Adrenal gland (tissue), 5 donors: ENCODE measurements at regions not wholly inside any gene's neighbourhood (a gene's known extent, or its start where the extent isn't known, plus 50 kb on each side); places are given as distances from the start of the nearest gene placed in this dataset.

Experiments
- POLR2A ChIP-seq, 2 donors: fragments of 450-650 bp; IDR thresholded peaks; one replicate each; pipeline ENCODE4 v1.6.1; 2017; ENCODE audit warnings: antibody characterized with exemption in 2 of 2, mild to moderate bottlenecking in 2 of 2, moderate library complexity in 1 of 2
- TF ChIP-seq, protein P1 (sequence below), 6 experiments: fragments of 450-650 bp in 4 of 6; fragments of 200-600 bp in 2 of 6; sonication (generic) in 1 of 6; IDR thresholded peaks; 1 replicate in 5 of 6; 2 replicates in 1 of 6; pipeline versions ENCODE4 v1.5.1 to v1.8.0; 2016 to 2021; ENCODE audit warnings: antibody characterized with exemption in 6 of 6, mild to moderate bottlenecking in 2 of 6, moderate library complexity in 1 of 6
- donor health status: DM: no; HTN: no; CAD: no.

DNA sequence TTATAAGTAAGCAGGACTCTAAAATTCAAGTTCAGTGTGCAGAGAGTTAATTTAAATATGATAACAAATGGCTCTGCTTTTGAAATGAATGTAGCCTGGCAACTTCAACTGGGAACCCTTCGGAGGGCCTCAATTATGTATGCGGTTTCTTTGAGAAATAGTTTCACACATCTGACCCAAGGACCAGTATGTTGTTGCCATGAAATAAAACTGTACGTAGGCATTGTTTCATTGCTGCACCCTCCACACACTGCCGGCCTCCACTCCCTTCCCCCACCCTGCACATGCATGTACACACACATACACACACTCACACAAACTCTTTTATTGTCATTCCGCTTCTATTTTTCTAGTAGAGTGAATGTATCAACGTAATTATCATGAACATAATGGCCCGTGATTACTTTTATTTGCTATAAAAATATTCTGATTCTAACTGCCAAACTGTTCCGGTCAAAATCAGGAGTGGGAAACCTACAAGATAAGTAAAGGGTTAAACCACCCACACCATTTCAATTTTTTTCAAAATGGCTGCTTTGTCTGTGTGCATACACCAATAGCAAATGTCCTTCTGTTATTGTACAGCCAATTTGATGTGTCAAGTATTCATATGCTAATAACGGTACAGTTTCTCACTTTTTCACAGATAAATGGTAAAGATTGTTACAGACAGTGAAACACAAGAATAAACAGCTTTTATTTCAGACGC is 215.5 kb upstream of the TMEM161B start:
- TF ChIP-seq, protein P1, sequence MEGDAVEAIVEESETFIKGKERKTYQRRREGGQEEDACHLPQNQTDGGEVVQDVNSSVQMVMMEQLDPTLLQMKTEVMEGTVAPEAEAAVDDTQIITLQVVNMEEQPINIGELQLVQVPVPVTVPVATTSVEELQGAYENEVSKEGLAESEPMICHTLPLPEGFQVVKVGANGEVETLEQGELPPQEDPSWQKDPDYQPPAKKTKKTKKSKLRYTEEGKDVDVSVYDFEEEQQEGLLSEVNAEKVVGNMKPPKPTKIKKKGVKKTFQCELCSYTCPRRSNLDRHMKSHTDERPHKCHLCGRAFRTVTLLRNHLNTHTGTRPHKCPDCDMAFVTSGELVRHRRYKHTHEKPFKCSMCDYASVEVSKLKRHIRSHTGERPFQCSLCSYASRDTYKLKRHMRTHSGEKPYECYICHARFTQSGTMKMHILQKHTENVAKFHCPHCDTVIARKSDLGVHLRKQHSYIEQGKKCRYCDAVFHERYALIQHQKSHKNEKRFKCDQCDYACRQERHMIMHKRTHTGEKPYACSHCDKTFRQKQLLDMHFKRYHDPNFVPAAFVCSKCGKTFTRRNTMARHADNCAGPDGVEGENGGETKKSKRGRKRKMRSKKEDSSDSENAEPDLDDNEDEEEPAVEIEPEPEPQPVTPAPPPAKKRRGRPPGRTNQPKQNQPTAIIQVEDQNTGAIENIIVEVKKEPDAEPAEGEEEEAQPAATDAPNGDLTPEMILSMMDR (IDR thresholded peaks at IDR 0.05) = no peak
- no peak for TF ChIP-seq POLR2A (IDR thresholded peaks at IDR 0.05)
